SK-N-SH (cell line): ENCODE measurements at regions not wholly inside any gene's neighbourhood (a gene's known extent, or its start where the extent isn't known, plus 50 kb on each side); places are given as distances from the start of the nearest gene placed in this dataset.

Source experiments
- FOSL2 ChIP-seq: IDR thresholded peaks from 2 replicates; pipeline ENCODE4 v1.4.0; 2012; ENCODE audit warnings: low read depth, mild to moderate bottlenecking, moderate library complexity, borderline replicate concordance
- GABPA ChIP-seq: IDR thresholded peaks from 2 replicates; pipeline ENCODE4 v1.4.0; 2012; ENCODE audit warnings: low read depth, mild to moderate bottlenecking
- JUND ChIP-seq: IDR thresholded peaks from 2 replicates; pipeline ENCODE4 v1.4.0; 2012
- MEF2A ChIP-seq: IDR thresholded peaks from 2 replicates; pipeline ENCODE4 v1.4.0; 2012; ENCODE audit warnings: low read depth, borderline replicate concordance
- MXI1 ChIP-seq: IDR thresholded peaks from 2 replicates; pipeline ENCODE4 v1.6.1; 2012; ENCODE audit warnings: mild to moderate bottlenecking, low read depth, low read length, improper control_type of control experiment
- NRF1 ChIP-seq: IDR thresholded peaks from 2 replicates; pipeline ENCODE4 v1.6.1; 2012; ENCODE audit warnings: low read depth, mild to moderate bottlenecking, low read length
- SIN3A ChIP-seq: IDR thresholded peaks from 2 replicates; pipeline ENCODE4 v1.6.1; 2012; ENCODE audit warnings: low read depth, mild to moderate bottlenecking, low read length, moderate library complexity, borderline replicate concordance
- TAF1 ChIP-seq: IDR thresholded peaks from 2 replicates; pipeline ENCODE4 v1.6.1; 2012; ENCODE audit warnings: low read depth, mild to moderate bottlenecking, low read length, moderate library complexity, borderline replicate concordance
- TF ChIP-seq, protein P1 (sequence below): fragments of 200-600 bp; sonication (generic); IDR thresholded peaks from 2 replicates; pipeline ENCODE4 v1.6.1; 2017; ENCODE audit warnings: antibody characterized with exemption, mild to moderate bottlenecking, moderate library complexity
- TF ChIP-seq, protein P2 (sequence below): IDR thresholded peaks from 2 replicates; pipeline ENCODE4 v1.6.1; 2012; ENCODE audit warnings: mild to moderate bottlenecking, low read depth, low read length, moderate library complexity
- TF ChIP-seq, protein P3 (sequence below): IDR thresholded peaks from 2 replicates; pipeline ENCODE4 v1.4.0; 2012; ENCODE audit warnings: low read depth

DNA sequence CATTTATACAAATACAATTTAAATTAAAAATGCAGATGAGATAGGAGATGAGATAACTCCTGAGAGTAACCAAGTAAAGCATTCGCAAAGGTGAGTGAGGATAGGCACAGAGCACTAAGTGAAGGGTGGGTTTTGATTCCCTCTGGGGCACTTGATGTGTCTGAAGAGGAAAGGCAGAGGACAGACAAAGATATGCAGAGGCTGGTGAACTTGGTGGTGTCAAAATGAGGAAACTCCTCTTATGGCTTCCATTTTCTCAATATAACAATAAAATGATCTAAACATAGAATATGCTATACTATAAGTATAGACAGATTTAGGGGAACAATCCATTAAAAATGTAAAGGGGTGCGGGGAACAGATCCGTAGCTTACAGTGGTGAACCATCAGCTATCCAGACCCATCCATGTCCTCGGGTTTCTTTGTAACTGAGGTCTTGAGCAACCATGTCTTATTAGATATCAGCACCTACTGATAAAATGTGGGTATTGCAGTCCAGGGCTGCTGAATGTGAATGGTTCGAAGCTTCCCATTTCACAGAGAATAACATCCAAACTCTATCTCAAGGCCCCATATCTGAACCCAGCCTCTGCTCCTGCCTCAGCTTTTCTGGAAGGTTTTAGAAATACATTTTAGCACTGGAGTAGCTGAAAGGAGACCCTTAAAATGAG is 73.9 kb upstream of the SLC10A2 start:
- TF ChIP-seq MXI1 (no peak), NRF1 (no peak), JUND (no peak), MEF2A (no peak), FOSL2 (no peak), GABPA (no peak), SIN3A (no peak), TAF1 (no peak)
- TF ChIP-seq, protein P1, sequence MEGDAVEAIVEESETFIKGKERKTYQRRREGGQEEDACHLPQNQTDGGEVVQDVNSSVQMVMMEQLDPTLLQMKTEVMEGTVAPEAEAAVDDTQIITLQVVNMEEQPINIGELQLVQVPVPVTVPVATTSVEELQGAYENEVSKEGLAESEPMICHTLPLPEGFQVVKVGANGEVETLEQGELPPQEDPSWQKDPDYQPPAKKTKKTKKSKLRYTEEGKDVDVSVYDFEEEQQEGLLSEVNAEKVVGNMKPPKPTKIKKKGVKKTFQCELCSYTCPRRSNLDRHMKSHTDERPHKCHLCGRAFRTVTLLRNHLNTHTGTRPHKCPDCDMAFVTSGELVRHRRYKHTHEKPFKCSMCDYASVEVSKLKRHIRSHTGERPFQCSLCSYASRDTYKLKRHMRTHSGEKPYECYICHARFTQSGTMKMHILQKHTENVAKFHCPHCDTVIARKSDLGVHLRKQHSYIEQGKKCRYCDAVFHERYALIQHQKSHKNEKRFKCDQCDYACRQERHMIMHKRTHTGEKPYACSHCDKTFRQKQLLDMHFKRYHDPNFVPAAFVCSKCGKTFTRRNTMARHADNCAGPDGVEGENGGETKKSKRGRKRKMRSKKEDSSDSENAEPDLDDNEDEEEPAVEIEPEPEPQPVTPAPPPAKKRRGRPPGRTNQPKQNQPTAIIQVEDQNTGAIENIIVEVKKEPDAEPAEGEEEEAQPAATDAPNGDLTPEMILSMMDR: peak; percentile 53
- TF ChIP-seq, protein P2, sequence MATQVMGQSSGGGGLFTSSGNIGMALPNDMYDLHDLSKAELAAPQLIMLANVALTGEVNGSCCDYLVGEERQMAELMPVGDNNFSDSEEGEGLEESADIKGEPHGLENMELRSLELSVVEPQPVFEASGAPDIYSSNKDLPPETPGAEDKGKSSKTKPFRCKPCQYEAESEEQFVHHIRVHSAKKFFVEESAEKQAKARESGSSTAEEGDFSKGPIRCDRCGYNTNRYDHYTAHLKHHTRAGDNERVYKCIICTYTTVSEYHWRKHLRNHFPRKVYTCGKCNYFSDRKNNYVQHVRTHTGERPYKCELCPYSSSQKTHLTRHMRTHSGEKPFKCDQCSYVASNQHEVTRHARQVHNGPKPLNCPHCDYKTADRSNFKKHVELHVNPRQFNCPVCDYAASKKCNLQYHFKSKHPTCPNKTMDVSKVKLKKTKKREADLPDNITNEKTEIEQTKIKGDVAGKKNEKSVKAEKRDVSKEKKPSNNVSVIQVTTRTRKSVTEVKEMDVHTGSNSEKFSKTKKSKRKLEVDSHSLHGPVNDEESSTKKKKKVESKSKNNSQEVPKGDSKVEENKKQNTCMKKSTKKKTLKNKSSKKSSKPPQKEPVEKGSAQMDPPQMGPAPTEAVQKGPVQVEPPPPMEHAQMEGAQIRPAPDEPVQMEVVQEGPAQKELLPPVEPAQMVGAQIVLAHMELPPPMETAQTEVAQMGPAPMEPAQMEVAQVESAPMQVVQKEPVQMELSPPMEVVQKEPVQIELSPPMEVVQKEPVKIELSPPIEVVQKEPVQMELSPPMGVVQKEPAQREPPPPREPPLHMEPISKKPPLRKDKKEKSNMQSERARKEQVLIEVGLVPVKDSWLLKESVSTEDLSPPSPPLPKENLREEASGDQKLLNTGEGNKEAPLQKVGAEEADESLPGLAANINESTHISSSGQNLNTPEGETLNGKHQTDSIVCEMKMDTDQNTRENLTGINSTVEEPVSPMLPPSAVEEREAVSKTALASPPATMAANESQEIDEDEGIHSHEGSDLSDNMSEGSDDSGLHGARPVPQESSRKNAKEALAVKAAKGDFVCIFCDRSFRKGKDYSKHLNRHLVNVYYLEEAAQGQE: no peak
- TF ChIP-seq, protein P3, sequence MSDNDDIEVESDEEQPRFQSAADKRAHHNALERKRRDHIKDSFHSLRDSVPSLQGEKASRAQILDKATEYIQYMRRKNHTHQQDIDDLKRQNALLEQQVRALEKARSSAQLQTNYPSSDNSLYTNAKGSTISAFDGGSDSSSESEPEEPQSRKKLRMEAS: no peak
